ENCODE measurements at regions not wholly inside any gene's neighbourhood (a gene's known extent, or its start where the extent isn't known, plus 50 kb on each side); places are given as distances from the start of the nearest gene placed in this dataset.

DNA sequence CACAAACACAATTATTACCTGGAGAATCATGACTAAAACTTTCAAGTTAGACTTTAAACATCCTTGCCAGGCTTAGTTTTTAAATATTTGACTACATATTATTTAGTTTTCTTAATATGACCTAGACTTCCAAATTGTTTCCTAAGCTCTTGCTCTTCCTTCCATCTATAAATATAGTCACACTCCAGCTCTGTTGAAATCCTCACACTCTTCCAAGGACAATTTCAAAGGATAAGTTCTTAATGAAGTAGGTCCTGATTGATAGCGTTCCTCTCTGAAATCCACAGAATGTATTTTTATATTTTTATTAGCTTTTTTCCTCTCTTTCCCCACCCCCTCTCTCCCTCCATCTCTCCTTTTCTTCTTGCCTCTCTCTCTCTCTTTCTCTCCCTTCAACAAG is 1074.1 kb upstream of the PCDH20 start:
- Histone ChIP-seq H3K14ac (replicated peaks; ENCODE audit: low read depth, low read length) (no peak overlapping the region), H2AK5ac (ENCODE audit: low read depth, low read length) (no peak overlapping the region), H3K4me3 (ENCODE audit: insufficient read depth, low read depth, low read length) (no peak overlapping the region), H4K91ac (ENCODE audit: insufficient read depth, low read depth, low read length) (no peak overlapping the region), H4K8ac (ENCODE audit: low read depth in 2 of 2, low read length in 2 of 2) (no peak overlapping the region), H3K9ac (ENCODE audit: low read depth, low read length) (no peak overlapping the region), H3K4me1 (ENCODE audit: control insufficient read depth, insufficient read depth, low read length) (no peaks in the 10 kb centered on the region), H2AFZ (replicated peaks; ENCODE audit: low read length, poor library complexity) (no peak overlapping the region), H3K79me1 (ENCODE audit: low read depth in 1 of 2, low read length in 2 of 2) (no peaks in the 10 kb centered on the region), H2BK120ac (ENCODE audit: low read depth, low read length) (no peak overlapping the region), H4K20me1 (ENCODE audit: insufficient read depth, low read length) (no peaks in the 10 kb centered on the region), H2BK20ac (ENCODE audit: low read depth, low read length) (no peak overlapping the region), H2BK5ac (ENCODE audit: low read depth, low read length, poor library complexity, severe bottlenecking) (no peak overlapping the region), H4K5ac (ENCODE audit: low read depth, low read length) (no peak overlapping the region), H3K56ac (ENCODE audit: extremely low read depth, insufficient read depth, low read length) (no peak overlapping the region), H3K23ac (ENCODE audit: low read depth, low read length) (no peak overlapping the region), H3K18ac (ENCODE audit: low read depth, low read length) (no peak overlapping the region), H3K4me2 (ENCODE audit: low read depth, low read length) (no peak overlapping the region), H2AK9ac (replicated peaks; ENCODE audit: low read depth, low read length, poor library complexity) (no peak overlapping the region), H3K9me1 (ENCODE audit: insufficient read depth, low read length) (no peaks in the 10 kb centered on the region), H3K9me3 (ENCODE audit: control insufficient read depth, insufficient read depth, low read length) (no peaks in the 10 kb centered on the region), H3K27me3 (ENCODE audit: control insufficient read depth, insufficient read depth, low read length) (no peaks in the 10 kb centered on the region), H3K36me3 (ENCODE audit: control insufficient read depth, insufficient read depth, low read length) (no peaks in the 10 kb centered on the region), H2BK15ac (ENCODE audit: low read depth, low read length) (no peak overlapping the region), H3K27ac (ENCODE audit: insufficient read depth, low read length) (no peak overlapping the region), H3K4ac (ENCODE audit: low read depth, low read length) (no peak overlapping the region)
- dilution Hi-C loops (cut with HindIII; ENCODE audit: low sequenced_read_pairs, unreplicated experiment) = no loop called here
- ChIA-PET POLR2A (ENCODE audit: unreplicated experiment) (no interaction called here), CTCF (no interaction called here)
- DNase-seq (no peak), ATAC-seq (ENCODE audit: low read depth) (no peak)
- TF ChIP-seq CEBPB (IDR thresholded peaks at IDR 0.05; ENCODE audit: low read depth, low read length) (no peak), RAD21 (IDR thresholded peaks at IDR 0.05; ENCODE audit: low read length) (no peak), RFX5 (IDR thresholded peaks at IDR 0.05; ENCODE audit: low read depth, low read length) (no peak), MAZ (IDR thresholded peaks at IDR 0.05; ENCODE audit: borderline replicate concordance, low read depth, low read length) (no peak), NFE2L2 (IDR thresholded peaks at IDR 0.05; ENCODE audit: low read depth, low read length) (no peak), MAFK (IDR thresholded peaks at IDR 0.05; ENCODE audit: low read depth, low read length) (no peak), BHLHE40 (IDR thresholded peaks at IDR 0.05; ENCODE audit: low read depth, low read length) (no peak), MXI1 (IDR thresholded peaks at IDR 0.05; ENCODE audit: borderline replicate concordance, low read depth, low read length) (no peak)
- TF ChIP-seq, protein P1, sequence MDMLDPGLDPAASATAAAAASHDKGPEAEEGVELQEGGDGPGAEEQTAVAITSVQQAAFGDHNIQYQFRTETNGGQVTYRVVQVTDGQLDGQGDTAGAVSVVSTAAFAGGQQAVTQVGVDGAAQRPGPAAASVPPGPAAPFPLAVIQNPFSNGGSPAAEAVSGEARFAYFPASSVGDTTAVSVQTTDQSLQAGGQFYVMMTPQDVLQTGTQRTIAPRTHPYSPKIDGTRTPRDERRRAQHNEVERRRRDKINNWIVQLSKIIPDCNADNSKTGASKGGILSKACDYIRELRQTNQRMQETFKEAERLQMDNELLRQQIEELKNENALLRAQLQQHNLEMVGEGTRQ (IDR thresholded peaks at IDR 0.05; ENCODE audit: low read depth, low read length) = no peak
- in situ Hi-C loops (cut with MboI; ENCODE audit: low sequenced_read_pairs) = no loop called here
- WGBS, 2 experiments (ENCODE audit: extremely low coverage in 2 of 2, insufficient read length in 1 of 2) = no CpG with 5 or more reads among the region's 1 CpG
- no TSS peak for BruUV-seq (replicated peaks)
- intact Hi-C loops (cut with micrococcal nuclease) = no loop called here
